ENCODE measurements at regions not wholly inside any gene's neighbourhood (a gene's known extent, or its start where the extent isn't known, plus 50 kb on each side); places are given as distances from the start of the nearest gene placed in this dataset.

DNA sequence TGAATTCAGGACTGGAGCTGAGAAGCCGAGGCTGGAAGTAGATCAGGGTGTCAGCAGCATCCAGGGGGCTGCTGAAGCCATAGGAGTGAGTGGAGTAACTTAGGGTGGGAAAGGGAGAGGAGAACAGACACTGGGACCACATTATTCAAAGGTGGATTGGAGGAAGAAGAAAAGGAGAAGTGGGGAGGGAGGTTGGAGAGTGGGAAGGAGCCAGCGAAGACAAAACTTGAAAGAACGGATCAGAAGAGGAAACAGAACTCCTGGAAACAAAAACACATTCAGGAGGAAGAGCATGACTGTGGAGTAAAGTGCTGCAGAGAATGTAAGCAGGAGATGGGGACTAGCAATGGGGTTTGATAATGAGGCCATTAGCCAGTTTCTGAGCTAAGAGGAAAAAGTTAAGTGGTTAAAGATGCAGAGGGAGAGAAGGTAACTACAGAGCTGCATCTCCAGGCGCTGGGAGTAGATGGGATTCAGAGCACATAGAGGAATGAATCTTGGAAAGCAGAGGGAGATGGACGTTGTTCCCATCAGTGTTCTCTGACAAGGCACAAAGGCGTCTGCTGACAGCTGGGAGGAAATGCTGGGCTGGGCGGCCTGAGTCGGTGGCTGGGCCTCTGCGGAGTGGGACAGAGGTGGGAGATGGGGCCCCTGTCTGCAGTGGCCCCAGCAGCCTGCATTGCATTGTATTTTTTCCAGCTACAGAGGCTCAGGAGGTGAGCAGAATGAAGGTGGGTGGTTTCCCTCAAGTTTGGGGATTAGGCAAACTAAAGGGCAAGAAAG is 63.1 kb upstream of the LEP start:
- no peak overlapping the region for H2AFZ ChIP-seq (ENCODE audit: low read length)
- H3K4me1 ChIP-seq (ENCODE audit: insufficient read depth, low read length) = no peaks in the 10 kb centered on the region
- H3K36me3 ChIP-seq (ENCODE audit: insufficient read depth, low read length) = no peaks in the 10 kb centered on the region
- no peak overlapping the region for H3K4me2 ChIP-seq (ENCODE audit: insufficient read depth, low read length)
- H3K79me2 ChIP-seq (ENCODE audit: insufficient read depth, low read length) = no peaks in the 10 kb centered on the region
- TF ChIP-seq, protein P1, sequence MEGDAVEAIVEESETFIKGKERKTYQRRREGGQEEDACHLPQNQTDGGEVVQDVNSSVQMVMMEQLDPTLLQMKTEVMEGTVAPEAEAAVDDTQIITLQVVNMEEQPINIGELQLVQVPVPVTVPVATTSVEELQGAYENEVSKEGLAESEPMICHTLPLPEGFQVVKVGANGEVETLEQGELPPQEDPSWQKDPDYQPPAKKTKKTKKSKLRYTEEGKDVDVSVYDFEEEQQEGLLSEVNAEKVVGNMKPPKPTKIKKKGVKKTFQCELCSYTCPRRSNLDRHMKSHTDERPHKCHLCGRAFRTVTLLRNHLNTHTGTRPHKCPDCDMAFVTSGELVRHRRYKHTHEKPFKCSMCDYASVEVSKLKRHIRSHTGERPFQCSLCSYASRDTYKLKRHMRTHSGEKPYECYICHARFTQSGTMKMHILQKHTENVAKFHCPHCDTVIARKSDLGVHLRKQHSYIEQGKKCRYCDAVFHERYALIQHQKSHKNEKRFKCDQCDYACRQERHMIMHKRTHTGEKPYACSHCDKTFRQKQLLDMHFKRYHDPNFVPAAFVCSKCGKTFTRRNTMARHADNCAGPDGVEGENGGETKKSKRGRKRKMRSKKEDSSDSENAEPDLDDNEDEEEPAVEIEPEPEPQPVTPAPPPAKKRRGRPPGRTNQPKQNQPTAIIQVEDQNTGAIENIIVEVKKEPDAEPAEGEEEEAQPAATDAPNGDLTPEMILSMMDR (IDR thresholded peaks at IDR 0.05; ENCODE audit: extremely low read depth, low read depth, low read length) = no peak
- peaks cover 68% of the 10 kb centered on the region for H3K27me3 ChIP-seq (ENCODE audit: insufficient read depth, low read length)
- H3K27ac ChIP-seq (ENCODE audit: low read depth, low read length) = no peak overlapping the region
- H4K20me1 ChIP-seq (ENCODE audit: insufficient read depth, low read length) = no peaks in the 10 kb centered on the region
- DNase-seq (ENCODE audit: insufficient read length, low spot score, missing footprints) = no peak
- no peak overlapping the region for H3K4me3 ChIP-seq (ENCODE audit: insufficient read depth, low read length)
- H3K9me3 ChIP-seq (ENCODE audit: low read depth, low read length) = no peaks in the 10 kb centered on the region

DNA sequence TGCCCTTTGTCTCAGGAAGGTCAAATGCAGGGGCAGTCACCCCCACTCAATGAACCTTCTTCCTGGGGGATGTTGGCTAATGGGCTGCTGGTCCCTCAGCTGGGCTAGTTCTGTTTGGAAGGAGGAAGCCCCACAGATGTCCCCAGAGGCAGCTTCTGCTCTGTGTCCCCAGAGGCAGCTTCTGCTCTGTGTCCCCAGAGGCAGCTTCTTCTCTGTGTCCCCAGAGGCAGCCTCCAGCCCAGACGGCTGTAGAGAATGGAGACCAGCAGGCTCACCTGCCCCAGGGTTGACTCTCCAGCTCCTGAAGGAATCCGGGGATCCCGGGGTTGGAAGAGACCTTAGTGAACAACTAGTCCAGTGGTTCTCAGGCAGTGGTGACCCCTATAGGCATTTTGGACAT is 62.5 kb upstream of the LEP start:
- Histone ChIP-seq H3K27me3 (ENCODE audit: insufficient read depth, low read length) (peaks cover 65% of the 10 kb centered on the region), H3K27ac (ENCODE audit: low read depth, low read length) (no peak overlapping the region), H3K4me3 (ENCODE audit: insufficient read depth, low read length) (no peak overlapping the region), H4K20me1 (ENCODE audit: insufficient read depth, low read length) (no peaks in the 10 kb centered on the region), H2AFZ (ENCODE audit: low read length) (no peak overlapping the region), H3K4me2 (ENCODE audit: insufficient read depth, low read length) (no peak overlapping the region), H3K79me2 (ENCODE audit: insufficient read depth, low read length) (no peaks in the 10 kb centered on the region), H3K4me1 (ENCODE audit: insufficient read depth, low read length) (no peaks in the 10 kb centered on the region), H3K9me3 (ENCODE audit: low read depth, low read length) (no peaks in the 10 kb centered on the region), H3K36me3 (ENCODE audit: insufficient read depth, low read length) (no peaks in the 10 kb centered on the region)
- TF ChIP-seq, protein P1 (IDR thresholded peaks at IDR 0.05; ENCODE audit: extremely low read depth, low read depth, low read length) = no peak
- DNase-seq (ENCODE audit: insufficient read length, low spot score, missing footprints) = no peak

DNA sequence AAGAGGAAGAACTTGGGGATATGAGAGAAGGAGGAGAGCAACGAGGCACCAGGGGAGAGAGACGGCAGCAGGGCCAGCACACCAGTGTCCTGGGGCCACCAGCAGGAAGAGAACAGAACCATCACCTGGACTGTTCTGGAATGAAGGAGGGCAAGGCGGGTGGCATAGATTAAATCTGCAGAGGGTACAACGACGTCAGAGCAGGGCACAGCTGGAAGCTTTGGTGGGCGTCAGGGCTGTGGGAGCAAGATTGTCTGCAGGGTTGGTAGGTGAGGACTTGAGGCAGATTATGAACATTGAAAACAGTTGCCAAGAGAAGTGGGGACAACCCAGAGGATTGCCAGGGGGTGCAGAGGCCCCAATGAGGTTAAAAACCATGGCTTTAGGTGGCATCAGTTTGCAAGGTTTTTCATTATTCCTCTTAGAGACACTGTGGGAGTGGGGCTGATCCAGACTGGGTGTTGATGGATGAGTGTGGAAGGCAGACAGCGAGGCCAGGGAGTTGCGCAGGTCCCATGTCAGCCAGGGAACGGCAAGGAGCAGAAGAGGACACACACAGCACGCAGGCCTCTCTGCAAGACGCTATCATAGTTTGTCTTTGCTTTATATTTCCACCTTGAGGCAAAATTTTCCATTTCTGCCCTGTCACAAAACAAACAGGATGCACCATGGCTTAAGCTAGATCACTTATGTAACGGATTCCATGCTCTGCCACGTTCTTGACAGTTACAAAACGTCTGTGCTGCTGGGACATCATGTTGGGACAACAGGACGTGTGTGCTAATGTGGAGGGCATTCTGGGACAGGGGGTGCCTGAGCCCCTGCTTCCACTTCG is 52.5 kb upstream of the LEP start:
- Histone ChIP-seq H3K27me3 (ENCODE audit: insufficient read depth, low read length) (peaks cover 70% of the 10 kb centered on the region), H3K36me3 (ENCODE audit: insufficient read depth, low read length) (no peaks in the 10 kb centered on the region), H3K79me2 (ENCODE audit: insufficient read depth, low read length) (no peaks in the 10 kb centered on the region), H3K27ac (ENCODE audit: low read depth, low read length) (no peak overlapping the region), H3K9me3 (ENCODE audit: low read depth, low read length) (no peaks in the 10 kb centered on the region), H3K4me2 (ENCODE audit: insufficient read depth, low read length) (no peak overlapping the region), H3K4me1 (ENCODE audit: insufficient read depth, low read length) (no peaks in the 10 kb centered on the region), H2AFZ (ENCODE audit: low read length) (no peak overlapping the region), H4K20me1 (ENCODE audit: insufficient read depth, low read length) (no peaks in the 10 kb centered on the region), H3K4me3 (ENCODE audit: insufficient read depth, low read length) (no peak overlapping the region)
- DNase-seq (ENCODE audit: insufficient read length, low spot score, missing footprints) = no peak
- TF ChIP-seq, protein P1 (IDR thresholded peaks at IDR 0.05; ENCODE audit: extremely low read depth, low read depth, low read length) = no peak

Measured in osteoblast (primary cell).